ENCODE measurements at regions not wholly inside any gene's neighbourhood (a gene's known extent, or its start where the extent isn't known, plus 50 kb on each side); places are given as distances from the start of the nearest gene placed in this dataset.

DNA sequence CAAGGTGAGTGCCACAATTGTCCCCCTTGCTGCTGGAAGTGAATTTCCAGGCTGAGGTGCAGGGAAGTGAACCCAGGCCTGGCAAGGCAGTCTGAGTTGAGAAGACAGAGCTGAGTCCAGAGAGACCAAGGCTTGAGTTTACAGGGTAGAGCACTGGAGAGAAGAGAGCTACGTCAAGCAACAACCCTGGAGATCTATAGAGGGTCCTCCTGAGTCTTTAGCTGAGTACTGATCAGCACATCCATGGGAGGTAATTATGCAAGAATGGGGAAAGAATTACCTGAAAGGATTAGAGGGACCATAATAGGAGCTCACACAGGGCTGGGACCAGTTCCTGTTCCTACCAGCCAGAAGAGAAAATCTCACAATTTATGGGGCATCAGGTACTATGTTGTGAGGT is 190.7 kb downstream of the NEDD1 start:
- H3K4me3 ChIP-seq (ENCODE audit: low read depth in 2 of 2, low read length in 2 of 2) = no peak overlapping the region
- H3K4me1 ChIP-seq (ENCODE audit: control insufficient read depth, insufficient read depth, low read length) = no peaks in the 10 kb centered on the region
- ATAC-seq (no peak), DNase-seq (ENCODE audit: low read depth, low spot score) (no peak)
- H3K27ac ChIP-seq (ENCODE audit: low read length) = no peak overlapping the region
- intact Hi-C loops (cut with micrococcal nuclease; ENCODE audit: unreplicated experiment) = no loop called here
- BruUV-seq (replicated peaks) = no TSS peak
- H3K36me3 ChIP-seq (ENCODE audit: control insufficient read depth, insufficient read depth, low read length) = no peaks in the 10 kb centered on the region
- in situ Hi-C loops (cut with HindIII; ENCODE audit: low pct_unique_long_range_greater_than_20kb, low sequenced_read_pairs) = no loop called here
- no peak for TF ChIP-seq POLR2AphosphoS5 (IDR thresholded peaks at IDR 0.05; ENCODE audit: low read depth, low read length)
- TF ChIP-seq SIN3A (IDR thresholded peaks at IDR 0.05; ENCODE audit: borderline replicate concordance, insufficient read depth, low read depth, low read length) = no peak
- TF ChIP-seq, protein P1, sequence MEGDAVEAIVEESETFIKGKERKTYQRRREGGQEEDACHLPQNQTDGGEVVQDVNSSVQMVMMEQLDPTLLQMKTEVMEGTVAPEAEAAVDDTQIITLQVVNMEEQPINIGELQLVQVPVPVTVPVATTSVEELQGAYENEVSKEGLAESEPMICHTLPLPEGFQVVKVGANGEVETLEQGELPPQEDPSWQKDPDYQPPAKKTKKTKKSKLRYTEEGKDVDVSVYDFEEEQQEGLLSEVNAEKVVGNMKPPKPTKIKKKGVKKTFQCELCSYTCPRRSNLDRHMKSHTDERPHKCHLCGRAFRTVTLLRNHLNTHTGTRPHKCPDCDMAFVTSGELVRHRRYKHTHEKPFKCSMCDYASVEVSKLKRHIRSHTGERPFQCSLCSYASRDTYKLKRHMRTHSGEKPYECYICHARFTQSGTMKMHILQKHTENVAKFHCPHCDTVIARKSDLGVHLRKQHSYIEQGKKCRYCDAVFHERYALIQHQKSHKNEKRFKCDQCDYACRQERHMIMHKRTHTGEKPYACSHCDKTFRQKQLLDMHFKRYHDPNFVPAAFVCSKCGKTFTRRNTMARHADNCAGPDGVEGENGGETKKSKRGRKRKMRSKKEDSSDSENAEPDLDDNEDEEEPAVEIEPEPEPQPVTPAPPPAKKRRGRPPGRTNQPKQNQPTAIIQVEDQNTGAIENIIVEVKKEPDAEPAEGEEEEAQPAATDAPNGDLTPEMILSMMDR (IDR thresholded peaks at IDR 0.05) = no peak
- TF ChIP-seq, protein P2, sequence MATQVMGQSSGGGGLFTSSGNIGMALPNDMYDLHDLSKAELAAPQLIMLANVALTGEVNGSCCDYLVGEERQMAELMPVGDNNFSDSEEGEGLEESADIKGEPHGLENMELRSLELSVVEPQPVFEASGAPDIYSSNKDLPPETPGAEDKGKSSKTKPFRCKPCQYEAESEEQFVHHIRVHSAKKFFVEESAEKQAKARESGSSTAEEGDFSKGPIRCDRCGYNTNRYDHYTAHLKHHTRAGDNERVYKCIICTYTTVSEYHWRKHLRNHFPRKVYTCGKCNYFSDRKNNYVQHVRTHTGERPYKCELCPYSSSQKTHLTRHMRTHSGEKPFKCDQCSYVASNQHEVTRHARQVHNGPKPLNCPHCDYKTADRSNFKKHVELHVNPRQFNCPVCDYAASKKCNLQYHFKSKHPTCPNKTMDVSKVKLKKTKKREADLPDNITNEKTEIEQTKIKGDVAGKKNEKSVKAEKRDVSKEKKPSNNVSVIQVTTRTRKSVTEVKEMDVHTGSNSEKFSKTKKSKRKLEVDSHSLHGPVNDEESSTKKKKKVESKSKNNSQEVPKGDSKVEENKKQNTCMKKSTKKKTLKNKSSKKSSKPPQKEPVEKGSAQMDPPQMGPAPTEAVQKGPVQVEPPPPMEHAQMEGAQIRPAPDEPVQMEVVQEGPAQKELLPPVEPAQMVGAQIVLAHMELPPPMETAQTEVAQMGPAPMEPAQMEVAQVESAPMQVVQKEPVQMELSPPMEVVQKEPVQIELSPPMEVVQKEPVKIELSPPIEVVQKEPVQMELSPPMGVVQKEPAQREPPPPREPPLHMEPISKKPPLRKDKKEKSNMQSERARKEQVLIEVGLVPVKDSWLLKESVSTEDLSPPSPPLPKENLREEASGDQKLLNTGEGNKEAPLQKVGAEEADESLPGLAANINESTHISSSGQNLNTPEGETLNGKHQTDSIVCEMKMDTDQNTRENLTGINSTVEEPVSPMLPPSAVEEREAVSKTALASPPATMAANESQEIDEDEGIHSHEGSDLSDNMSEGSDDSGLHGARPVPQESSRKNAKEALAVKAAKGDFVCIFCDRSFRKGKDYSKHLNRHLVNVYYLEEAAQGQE (IDR thresholded peaks at IDR 0.05; ENCODE audit: insufficient read depth in 1 of 2, low read depth in 2 of 2, low read length in 1 of 2) = no peak
- no peak for TF ChIP-seq TCF7L2 (IDR thresholded peaks at IDR 0.05; ENCODE audit: low read depth, low read length)
- POLR2A ChIA-PET = no interaction called here
- CTCF ChIA-PET = no interaction called here
- H3K9me3 ChIP-seq (ENCODE audit: control insufficient read depth, insufficient read depth, low read depth, low read length) = no peaks in the 10 kb centered on the region
- no peaks in the 10 kb centered on the region for H3K27me3 ChIP-seq (ENCODE audit: control insufficient read depth, insufficient read depth, low read length)

DNA sequence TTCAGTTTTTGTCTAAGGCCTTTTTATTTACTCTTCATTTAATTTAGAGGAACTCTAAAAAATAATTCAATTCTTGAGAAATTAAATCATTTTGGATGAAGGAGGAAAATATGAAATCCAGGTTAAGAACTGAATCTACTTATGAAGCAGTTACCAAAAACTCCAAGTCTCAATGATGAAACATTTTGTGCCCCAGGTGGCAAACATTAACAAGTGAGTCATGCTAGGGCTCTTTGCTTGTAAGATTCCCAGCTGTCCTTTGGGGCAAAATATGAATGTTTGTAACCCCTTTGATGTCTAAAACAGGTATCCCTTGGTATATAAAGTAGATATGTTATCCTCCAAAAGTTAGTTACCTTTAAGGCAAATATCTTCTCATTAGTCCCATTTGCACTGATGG is 202.4 kb downstream of the NEDD1 start:
- intact Hi-C loops (cut with micrococcal nuclease; ENCODE audit: unreplicated experiment) (no loop called here), in situ Hi-C loops (cut with HindIII; ENCODE audit: low pct_unique_long_range_greater_than_20kb, low sequenced_read_pairs) (no loop called here)
- no peak for ATAC-seq
- BruUV-seq (replicated peaks) = no TSS peak
- no peak overlapping the region for H3K4me3 ChIP-seq (ENCODE audit: low read depth in 2 of 2, low read length in 2 of 2)
- H3K27me3 ChIP-seq (ENCODE audit: control insufficient read depth, insufficient read depth, low read length) = no peaks in the 10 kb centered on the region
- CTCF ChIA-PET = no interaction called here
- no peaks in the 10 kb centered on the region for H3K36me3 ChIP-seq (ENCODE audit: control insufficient read depth, insufficient read depth, low read length)
- no peaks in the 10 kb centered on the region for H3K9me3 ChIP-seq (ENCODE audit: control insufficient read depth, insufficient read depth, low read depth, low read length)
- TF ChIP-seq SIN3A (IDR thresholded peaks at IDR 0.05; ENCODE audit: borderline replicate concordance, insufficient read depth, low read depth, low read length) (no peak), TCF7L2 (IDR thresholded peaks at IDR 0.05; ENCODE audit: low read depth, low read length) (no peak), POLR2AphosphoS5 (IDR thresholded peaks at IDR 0.05; ENCODE audit: low read depth, low read length) (no peak)
- TF ChIP-seq, protein P1 (IDR thresholded peaks at IDR 0.05) = no peak
- TF ChIP-seq, protein P2 (IDR thresholded peaks at IDR 0.05; ENCODE audit: insufficient read depth in 1 of 2, low read depth in 2 of 2, low read length in 1 of 2) = no peak
- DNase-seq (ENCODE audit: low read depth, low spot score) = no peak
- H3K27ac ChIP-seq (ENCODE audit: low read length) = no peak overlapping the region
- H3K4me1 ChIP-seq (ENCODE audit: control insufficient read depth, insufficient read depth, low read length) = no peaks in the 10 kb centered on the region
- POLR2A ChIA-PET = no interaction called here

All from Panc1 (cell line).